ENCODE measurements at regions not wholly inside any gene's neighbourhood (a gene's known extent, or its start where the extent isn't known, plus 50 kb on each side); places are given as distances from the start of the nearest gene placed in this dataset.
"Not testable (repeated sequence)": the region's sequence is repeated elsewhere in the genome, so short reads cannot be mapped to it uniquely, and the experiment has no call there.

DNA sequence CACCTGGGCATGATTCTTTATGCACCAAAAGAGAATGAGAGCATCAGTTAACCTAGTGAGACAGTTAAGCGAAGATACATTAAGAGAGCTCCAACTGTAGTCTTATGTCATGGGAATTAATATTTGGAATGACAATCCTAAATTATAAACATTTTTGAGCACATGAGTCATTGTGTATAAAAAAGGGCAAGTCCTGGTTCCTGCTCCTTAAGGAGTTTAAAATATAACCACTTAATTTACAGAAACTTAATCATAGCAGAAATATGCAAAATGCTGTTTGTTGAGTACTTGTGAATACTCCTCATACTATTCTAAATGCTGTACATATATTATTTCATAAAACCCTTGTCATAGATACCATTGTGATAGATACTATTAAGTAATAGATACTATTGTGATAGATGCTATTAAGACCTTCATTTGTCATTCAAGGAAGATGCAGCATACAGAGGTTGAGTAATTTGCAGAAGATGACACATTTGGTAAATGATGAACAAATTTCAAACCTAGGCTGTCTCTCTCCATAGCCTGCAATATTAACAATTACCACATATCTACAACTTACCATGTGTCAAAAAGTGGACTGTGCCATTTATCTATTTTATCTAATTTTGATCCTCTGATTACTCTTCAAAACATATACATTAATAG lies 301.0 kb downstream of the TBC1D4 start:
- DNase-seq (ENCODE audit: extremely low spot score, insufficient read length, low read depth): no peak
- no peak for FAIRE-seq

DNA sequence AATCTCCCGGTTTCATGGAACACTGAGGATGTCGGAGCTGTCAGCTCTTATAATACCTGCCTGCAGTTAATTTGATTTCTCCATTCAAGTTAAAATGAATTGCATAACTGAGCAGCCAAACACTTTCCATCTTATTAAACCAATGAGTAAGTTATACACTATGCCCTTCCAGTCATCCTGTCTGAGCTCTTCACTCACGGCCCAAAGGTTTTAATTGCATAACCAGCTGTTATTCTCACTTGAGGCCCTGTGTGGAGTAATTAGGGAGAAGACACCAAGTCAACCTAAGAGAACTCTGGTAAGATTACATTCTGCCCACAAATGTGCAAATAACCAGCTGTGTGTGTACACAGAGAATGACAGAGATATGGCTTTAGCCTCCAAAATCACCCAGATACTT lies 303.5 kb downstream of the TBC1D4 start:
- FAIRE-seq: no peak
- DNase-seq (ENCODE audit: extremely low spot score, insufficient read length, low read depth): no peak

GRCh38 chr13:75175575-75175974 lies 306.4 kb downstream of the TBC1D4 start:
- no peak for FAIRE-seq

GRCh38 chr13:75175097-75175496 lies 306.9 kb downstream of the TBC1D4 start:
- FAIRE-seq; DNase-seq (ENCODE audit: extremely low spot score, insufficient read length, low read depth): not testable (repeated sequence)

More at GRCh38 chr13:75175575-75175974, 306.4 kb downstream of the TBC1D4 start:
- no peak for DNase-seq (ENCODE audit: extremely low spot score, insufficient read length, low read depth)

DNA sequence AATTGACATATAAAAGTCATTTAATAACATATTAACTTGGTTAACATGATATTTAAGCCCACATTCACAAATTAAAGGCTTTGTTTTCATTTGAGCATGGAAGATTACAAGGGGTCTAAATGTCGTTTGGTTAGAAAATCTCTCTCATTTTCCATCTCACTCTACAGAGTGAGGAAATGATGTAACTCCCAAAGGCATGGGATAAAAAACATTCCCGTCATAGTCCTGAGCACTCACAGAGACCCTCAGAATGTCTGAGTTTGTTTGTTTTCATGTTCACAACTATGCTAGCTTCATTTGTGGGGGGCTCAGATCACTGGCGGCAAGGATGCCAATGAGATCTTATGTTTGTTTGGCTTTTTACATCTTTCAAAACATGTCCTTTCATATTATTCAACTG lies 307.5 kb downstream of the TBC1D4 start:
- DNase-seq (ENCODE audit: extremely low spot score, insufficient read length, low read depth): no peak

DNA sequence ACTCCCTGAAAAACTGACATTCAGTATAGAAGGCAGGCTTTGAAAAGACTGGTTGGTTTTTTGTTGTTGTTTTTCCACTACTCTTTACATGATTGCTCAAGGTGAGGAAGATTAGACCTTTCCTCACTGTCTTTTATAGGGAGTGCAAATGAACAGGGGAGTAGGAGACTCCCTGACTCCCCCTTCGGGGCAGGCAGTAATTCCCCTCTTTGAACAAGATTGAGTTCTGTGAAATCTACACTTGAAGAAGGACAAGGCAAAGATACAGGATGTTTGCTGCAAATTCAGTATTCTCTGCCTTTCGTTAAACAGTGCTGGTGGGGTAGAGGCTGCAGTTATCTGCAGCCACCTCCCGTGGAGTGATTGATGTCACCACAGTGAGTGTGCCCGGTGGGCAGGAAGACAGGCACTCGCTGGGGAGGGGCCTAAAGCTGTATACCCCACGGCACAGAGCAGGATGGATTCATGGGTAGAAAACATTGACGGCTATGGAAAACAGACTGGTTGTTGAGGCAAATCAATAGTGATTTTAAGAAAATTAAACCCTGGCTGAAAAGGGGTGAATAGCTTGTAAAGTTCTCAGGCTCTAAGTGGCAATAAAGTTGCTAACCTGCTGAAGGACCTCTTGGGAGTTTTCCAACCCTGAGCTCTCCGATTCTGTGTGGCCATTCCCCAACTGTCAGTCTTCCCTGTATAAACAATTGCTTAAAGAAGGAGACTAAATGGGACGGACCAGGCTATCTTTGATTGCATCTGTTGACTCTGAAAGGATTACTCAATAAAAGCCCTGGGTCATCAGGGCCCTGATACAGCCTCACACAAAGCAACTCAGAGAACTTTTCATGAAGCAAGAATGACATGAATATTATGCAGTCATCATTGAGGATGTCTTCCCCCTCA lies 308.3 kb downstream of the TBC1D4 start:
- FAIRE-seq (no peak), DNase-seq (ENCODE audit: extremely low spot score, insufficient read length, low read depth) (no peak)

More for the DNA sequence above, 307.5 kb downstream of the TBC1D4 start:
- no peak for FAIRE-seq

DNA sequence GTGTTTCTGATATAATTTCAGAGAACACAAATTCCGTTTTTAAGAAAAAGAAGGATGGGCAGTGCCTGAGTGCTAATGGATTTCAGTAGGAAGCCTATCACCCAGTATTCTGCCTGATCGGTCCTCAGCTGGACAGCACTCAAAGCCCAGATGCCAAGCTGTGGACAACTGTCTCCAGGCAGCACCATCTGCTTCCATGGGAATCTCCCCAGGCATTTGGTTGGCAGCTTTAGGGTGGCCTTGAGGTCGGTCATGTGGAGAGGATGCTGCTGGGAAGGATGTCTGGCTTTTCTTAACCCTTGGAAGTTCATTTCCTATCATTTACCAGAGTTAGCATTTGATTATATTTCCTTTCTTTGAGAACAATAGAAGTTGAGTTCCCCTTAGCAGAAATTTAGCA lies 311.7 kb downstream of the TBC1D4 start:
- DNase-seq (ENCODE audit: extremely low spot score, insufficient read length, low read depth): no peak
- no peak for FAIRE-seq

DNA sequence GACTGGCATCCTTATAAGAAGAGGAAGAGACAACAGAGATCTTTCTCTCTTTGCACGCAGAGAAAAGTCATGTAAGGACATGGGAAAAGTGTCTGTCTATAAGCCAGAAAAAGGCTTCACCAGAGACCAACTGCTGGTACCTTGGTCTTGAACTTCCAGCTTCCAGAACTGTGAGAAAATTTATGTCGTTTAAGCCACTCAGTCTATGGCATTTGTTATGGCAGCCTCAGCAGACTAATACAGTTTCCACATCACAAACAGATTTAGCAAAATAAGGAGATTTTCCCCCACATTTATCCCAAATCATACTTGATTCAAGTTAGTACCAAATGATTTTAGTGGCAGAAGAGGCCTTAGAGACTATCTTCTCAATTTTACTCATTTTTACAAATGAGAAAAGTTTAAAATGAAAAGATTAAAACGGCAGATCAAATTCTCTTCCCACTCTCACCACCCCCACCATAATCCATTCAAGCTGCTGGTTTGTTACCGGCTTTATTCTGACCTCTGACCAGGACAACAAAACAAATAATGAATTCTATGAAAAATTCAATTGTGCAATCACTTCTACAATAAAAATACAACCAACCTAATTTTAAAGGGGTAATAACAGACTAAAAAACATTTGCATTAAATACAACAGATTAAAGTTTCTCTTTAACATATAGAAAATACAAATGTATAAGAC lies 316.3 kb downstream of the TBC1D4 start:
- DNase-seq (ENCODE audit: extremely low spot score, insufficient read length, low read depth) (no peak), FAIRE-seq (no peak)

GRCh38 chr13:75161804-75162203 lies 320.2 kb downstream of the TBC1D4 start:
- DNase-seq (ENCODE audit: extremely low spot score, insufficient read length, low read depth) (no peak), FAIRE-seq (no peak)

GRCh38 chr13:75160984-75161383 lies 321.0 kb downstream of the TBC1D4 start:
- no peak for FAIRE-seq
- no peak for DNase-seq (ENCODE audit: extremely low spot score, insufficient read length, low read depth)

- FAIRE-seq (no peak), DNase-seq (ENCODE audit: extremely low spot score, insufficient read length, low read depth) (no peak)
Observed at GRCh38 chr13:75154331-75154730, 327.6 kb downstream of the TBC1D4 start.

DNA sequence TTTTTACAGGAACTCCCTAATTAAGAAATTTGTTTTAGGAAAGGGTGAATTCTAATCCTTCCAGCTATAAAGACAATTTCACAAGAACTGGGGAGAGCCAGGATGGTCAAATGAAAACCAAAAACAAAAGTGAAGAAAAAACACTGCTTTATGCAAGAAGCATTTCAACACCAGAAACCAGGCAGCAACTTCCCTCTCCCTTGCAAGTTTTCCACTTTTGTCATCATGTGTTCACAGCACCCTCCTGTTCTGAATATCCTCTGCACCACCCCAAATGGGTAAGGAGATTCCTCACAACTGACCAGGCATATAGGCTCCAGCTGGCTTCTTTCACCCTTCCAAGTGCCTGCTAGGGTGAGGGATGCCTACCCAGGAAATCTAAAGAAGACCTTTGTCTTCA lies 328.1 kb downstream of the TBC1D4 start:
- FAIRE-seq: no peak
- DNase-seq (ENCODE audit: extremely low spot score, insufficient read length, low read depth): no peak

DNA sequence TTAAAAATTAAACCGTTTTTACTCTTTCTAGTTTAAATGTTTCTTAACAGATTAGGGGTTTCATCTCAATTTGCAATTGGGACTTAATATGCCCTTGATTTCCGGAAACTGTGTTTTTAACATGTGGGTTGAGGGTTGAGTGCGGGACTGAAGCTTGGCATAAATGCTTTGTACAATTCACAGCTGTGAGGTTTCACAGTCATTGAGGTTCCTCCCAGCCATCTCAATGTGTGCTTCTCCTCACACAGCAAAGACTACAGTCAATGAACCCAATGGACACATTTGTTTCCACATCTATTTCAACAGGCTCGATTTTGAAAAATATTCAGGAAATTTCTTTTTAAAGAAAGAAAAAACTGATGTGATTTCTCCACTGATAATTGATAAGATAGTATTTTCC lies 328.6 kb downstream of the TBC1D4 start:
- FAIRE-seq (no peak), DNase-seq (ENCODE audit: extremely low spot score, insufficient read length, low read depth) (no peak)

DNA sequence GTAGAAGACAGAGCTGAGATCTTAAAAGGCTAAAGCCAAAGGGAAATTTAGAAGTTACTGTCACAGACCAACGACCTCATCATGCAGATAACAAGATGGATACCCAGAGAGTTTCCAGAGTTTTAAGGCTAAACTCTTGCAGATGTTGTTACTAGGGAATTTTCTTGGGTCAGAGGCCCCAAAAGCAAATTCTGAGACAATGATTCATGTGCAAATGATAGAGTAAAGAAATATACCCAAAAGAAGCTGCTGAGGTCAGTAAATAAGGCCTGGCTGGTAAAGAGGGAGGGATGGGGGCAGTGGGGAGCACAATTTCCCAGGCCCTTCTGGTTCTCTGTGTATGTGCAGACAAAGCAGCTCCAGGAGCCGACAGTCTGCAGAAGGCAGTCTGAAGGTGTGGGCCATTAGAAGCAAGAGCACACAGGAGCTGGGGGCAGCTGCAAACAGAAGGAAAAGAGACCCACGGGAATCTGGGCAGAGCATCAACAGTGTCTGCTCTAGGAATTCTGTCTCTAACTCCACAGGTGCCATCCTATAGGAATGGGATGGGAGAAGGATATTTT lies 330.8 kb downstream of the TBC1D4 start:
- FAIRE-seq (no peak), DNase-seq (ENCODE audit: extremely low spot score, insufficient read length, low read depth) (no peak)

GRCh38 chr13:75149776-75150175 lies 332.2 kb downstream of the TBC1D4 start:
- FAIRE-seq (no peak), DNase-seq (ENCODE audit: extremely low spot score, insufficient read length, low read depth) (no peak)

DNA sequence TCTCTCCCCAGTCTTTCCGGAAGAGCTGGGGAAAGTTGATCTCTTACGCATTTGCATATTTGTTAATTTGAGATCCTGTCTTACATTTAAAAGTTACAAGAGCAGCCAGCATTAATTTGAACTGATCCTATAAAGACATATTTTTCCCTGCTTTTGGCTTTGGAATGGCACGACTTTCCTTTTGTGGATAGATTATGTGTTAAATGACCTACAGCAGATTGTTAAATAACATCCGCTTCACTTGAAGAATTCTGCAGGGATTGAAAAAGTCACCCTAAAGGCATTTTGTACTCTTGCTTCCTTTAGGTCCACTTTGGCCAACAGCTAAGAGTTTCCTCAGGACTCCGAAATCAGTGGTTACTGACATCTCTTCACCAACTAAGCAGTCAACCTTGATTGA lies 334.0 kb downstream of the TBC1D4 start:
- DNase-seq (ENCODE audit: extremely low spot score, insufficient read length, low read depth) (no peak), FAIRE-seq (no peak)

- DNase-seq (ENCODE audit: extremely low spot score, insufficient read length, low read depth) (no peak), FAIRE-seq (no peak)
Observed at GRCh38 chr13:75146436-75146835, 335.5 kb downstream of the TBC1D4 start.

GRCh38 chr13:75145927-75146326 lies 336.0 kb downstream of the TBC1D4 start:
- no peak for FAIRE-seq
- no peak for DNase-seq (ENCODE audit: extremely low spot score, insufficient read length, low read depth)

DNA sequence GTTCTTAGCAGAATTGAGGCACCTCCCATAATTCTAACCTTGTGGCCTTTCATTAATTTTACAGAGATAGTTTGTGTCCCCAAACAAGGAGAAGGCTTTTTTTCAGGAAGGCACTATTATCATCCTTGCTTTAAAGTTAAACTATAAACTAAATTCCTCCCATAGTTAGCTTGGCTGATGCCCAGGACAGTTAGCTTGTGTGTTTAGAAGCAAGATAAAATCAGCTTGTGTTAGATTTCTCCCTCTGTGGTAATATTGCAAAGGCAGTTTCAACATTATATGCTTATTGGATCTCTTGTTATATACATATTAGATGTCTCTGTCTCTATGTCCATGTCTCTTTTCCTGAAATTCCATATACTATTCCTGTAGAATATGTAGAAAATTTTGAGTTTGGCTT lies 342.7 kb downstream of the TBC1D4 start:
- DNase-seq (ENCODE audit: extremely low spot score, insufficient read length, low read depth) (no peak), FAIRE-seq (no peak)

DNA sequence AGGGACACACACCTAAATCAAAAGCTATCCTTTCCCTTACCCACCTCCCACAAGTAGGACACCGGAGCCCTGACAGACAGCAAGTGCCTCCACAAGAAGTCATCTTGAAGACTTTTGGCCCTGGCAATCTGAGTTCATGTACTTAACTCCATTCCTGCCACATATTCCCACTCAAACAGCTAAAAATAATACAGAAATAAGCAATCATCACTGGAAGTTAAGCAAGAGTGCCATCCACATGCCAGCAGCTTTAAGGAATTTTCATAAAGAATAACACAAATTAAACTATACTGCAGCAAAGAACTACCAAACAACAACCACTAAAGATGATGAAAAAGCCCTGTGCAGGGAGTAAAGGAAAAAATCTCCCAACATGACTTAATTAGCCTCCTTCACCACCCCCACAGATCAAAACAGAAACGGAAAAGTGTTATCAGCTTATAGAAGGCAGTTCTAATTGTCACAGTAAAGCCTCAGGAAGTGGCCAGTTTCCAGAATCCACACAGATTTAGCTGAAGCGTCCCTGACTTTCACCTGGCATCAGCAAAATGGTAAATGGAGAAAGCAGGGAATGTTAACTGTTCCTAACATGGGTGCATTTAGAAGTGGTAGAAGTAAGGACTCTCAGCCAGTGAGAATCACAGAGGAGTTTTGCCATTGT lies 343.9 kb downstream of the TBC1D4 start:
- DNase-seq (ENCODE audit: extremely low spot score, insufficient read length, low read depth) (no peak), FAIRE-seq (no peak)
